ENCODE measurements at regions not wholly inside any gene's neighbourhood (a gene's known extent, or its start where the extent isn't known, plus 50 kb on each side); places are given as distances from the start of the nearest gene placed in this dataset.

DNA sequence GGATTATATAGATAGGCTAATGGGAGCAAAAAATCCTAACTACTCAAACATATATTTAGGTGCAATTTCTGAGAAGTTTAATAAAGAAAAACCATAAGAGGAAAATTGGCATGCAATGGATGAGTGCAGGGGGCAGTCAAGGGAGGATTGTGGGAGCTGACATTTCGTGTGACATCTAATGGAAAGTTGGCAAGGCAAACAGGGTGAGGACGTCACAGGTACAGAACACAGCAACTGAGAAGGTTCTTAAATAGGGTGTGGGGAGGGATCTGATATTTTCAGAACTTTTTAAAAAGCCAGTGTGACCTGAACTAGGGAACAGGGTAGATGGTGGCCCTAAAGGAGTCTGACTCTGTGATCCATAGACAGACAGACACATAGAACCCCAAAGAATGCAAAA, 194.9 kb upstream of the GLI3 start:
- TF ChIP-seq FOXA1 (IDR thresholded peaks at IDR 0.05) (no peak), ZNF384 (IDR thresholded peaks at IDR 0.05) (no peak)
- TF ChIP-seq, protein P1, sequence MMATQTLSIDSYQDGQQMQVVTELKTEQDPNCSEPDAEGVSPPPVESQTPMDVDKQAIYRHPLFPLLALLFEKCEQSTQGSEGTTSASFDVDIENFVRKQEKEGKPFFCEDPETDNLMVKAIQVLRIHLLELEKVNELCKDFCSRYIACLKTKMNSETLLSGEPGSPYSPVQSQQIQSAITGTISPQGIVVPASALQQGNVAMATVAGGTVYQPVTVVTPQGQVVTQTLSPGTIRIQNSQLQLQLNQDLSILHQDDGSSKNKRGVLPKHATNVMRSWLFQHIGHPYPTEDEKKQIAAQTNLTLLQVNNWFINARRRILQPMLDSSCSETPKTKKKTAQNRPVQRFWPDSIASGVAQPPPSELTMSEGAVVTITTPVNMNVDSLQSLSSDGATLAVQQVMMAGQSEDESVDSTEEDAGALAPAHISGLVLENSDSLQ (IDR thresholded peaks at IDR 0.05) = no peak

Data from HEK293T (cell line).